GM21825 (cell line): ENCODE measurements at regions not wholly inside any gene's neighbourhood (a gene's known extent, or its start where the extent isn't known, plus 50 kb on each side); places are given as distances from the start of the nearest gene placed in this dataset.

Experiments used
- ATAC-seq: cut with Tn5 transposase; IDR thresholded peaks from one replicate; pipeline ENCODE4 v1.9.1; 2021; ENCODE audit warnings: mild to moderate bottlenecking, moderate library complexity; ENCODE audit not compliant: unreplicated experiment

- no peak for ATAC-seq
These were observed 103.3 kb upstream of the IGFBP3 start for GRCh38 chr7:46024263-46024916.

DNA sequence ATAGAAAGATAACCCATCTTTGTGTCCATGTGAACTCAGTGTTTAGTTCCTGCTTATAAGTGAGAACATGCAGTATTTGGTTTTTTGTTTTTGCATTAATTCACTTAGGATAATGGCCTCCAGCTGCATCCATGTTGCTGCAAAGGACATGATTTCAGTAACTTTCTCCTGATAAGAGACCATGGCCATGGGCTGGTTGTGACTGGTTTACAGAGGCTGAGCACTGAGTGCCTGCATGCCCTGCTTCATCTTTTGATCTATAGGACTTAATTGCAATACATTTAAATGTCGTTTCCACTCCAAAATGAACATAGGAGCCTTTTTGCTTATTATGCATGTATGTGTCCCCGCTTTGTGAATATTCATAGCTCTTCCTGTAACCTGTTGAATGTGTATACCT is 101.3 kb upstream of the IGFBP3 start:
- no peak for ATAC-seq

GRCh38 chr7:46015107-46015868 is 94.2 kb upstream of the IGFBP3 start:
- ATAC-seq: no peak

GRCh38 chr7:46011501-46011900 is 90.4 kb upstream of the IGFBP3 start:
- ATAC-seq: no peak

GRCh38 chr7:46011059-46011458 is 90.0 kb upstream of the IGFBP3 start:
- ATAC-seq: no peak

DNA sequence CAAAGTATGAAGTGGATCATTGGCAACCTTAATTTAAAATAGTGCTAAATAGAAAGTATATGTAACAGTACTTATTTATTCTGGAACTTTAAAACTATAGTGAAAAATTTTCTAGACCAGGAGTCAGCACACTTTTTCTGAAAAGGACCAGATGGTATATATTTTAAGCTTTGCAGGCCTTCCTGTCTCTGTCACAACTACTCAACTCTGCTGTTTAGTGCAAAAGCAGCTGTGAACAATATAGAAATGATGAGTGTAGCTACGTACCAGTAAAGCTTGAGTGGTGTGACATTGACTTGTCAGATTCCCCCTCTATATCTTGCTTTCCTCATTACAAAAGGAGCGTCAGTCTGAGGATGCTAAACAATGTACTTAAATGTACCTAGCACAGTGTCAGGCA is 88.1 kb upstream of the IGFBP3 start:
- ATAC-seq: no peak

DNA sequence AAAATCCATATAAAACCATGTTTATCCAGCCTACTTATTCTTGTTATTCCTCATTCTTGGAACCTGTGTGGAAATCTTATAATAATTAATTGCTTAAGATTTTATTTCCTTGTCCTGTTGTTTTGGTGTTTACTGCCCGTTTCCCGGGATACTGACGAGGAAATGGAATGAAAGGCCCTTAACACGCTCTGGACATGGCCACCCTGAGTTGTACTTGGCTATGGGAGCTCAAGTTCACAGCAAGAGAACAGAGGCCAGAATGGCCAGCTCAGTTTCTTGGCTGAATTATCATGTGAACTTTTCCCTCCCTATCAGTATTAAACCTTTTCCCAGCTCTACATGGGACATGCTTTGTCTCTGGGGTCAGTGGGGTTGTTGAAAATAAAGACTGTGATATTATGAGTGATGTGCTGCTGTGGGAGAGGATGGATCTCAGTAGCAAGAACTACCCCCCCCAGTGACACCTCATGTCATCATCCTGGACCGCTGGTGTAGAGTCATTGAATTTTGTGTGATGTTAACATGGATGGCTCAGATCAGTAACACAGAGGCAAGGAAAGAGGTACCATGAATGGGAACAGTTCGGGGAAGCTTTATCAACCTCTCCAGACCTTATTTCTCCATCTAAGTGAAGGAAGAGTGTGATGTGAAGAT is 87.0 kb upstream of the IGFBP3 start:
- no peak for ATAC-seq

GRCh38 chr7:46007194-46007593 is 86.1 kb upstream of the IGFBP3 start:
- no peak for ATAC-seq

- no peak for ATAC-seq
These were observed 85.7 kb upstream of the IGFBP3 start for GRCh38 chr7:46006723-46007122.

DNA sequence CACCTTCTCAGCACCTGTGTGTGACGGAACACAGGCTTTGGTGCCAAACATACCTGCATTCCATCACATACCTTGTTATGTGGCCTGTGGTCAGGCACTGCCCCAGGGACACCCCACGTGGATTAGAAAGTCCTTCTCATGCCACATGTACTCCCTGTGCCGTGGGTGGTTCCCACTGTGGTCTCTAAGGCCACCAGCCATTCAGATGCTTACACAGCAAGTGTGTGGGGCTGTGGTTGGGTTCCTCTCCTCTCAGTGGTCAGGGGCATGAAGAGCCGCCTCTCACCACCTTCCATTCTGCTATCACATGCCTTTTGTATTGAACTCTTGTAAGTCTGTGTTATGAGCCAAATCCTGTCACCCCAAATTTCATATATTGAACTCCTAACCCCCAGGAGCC is 85.1 kb upstream of the IGFBP3 start:
- ATAC-seq: no peak

DNA sequence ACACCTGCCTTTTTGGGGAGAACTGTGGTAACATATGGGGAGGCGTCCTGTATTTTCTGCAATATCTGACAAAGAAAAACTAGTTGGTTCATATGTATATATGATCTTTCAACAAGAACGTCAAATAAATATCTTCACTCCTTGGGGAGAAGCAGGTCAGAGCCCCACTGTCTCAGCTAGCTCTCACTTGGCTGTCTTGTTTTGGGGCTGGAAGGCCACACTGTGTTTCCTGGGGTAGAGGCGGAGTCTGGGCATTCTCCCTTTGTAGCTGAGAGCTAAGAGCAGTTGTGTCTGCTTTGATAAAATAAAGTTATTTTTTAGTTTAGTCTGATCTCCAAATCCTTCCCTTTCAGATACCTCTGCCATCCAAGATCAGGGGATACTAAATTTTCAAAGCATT is 83.9 kb upstream of the IGFBP3 start:
- ATAC-seq: no peak

GRCh38 chr7:46003896-46004875 is 83.1 kb upstream of the IGFBP3 start:
- no peak for ATAC-seq

- ATAC-seq: no peak
These were observed 82.1 kb upstream of the IGFBP3 start for GRCh38 chr7:46003161-46003560.

DNA sequence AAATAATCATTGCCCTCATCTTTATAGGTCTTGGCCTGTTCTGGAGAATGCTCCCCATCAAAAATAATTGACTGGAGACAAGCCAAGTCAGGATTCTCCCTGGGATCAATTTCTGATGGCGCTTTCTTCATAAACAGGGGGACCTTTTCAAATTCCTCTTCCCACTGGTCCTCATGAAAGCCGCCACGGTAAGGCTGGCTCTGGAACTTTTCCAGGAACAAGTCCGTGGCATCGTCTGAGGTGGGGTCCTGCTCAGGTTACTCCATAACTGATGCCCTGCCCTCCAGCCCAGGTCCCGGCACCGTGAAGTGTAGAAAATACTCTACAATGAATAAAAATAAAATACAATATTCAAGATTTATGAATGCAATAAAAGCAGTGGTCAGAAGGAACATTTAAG is 79.4 kb upstream of the IGFBP3 start:
- no peak for ATAC-seq

GRCh38 chr7:45999541-45999940 is 78.5 kb upstream of the IGFBP3 start:
- no peak for ATAC-seq

GRCh38 chr7:45998506-45998905 is 77.4 kb upstream of the IGFBP3 start:
- no peak for ATAC-seq

DNA sequence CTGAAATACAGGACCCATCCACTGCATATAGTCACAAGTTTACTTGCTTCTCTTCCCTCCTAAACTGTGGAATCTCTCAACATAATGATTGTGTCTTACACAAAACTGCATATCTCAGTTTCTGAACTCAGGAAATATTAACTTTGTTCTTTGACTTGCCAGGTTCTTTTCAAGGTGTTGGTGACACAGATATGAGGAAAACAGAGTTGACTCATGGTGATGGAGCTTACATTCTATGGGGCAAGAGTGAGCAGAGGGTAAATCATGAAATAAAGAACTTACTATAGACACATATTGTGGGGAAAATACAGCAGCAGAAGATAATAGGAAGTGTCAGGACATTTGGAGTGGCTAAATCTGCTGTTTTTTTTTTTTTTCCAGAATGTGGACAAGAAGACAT is 72.5 kb upstream of the IGFBP3 start:
- no peak for ATAC-seq

- ATAC-seq: no peak
These were observed 71.8 kb upstream of the IGFBP3 start for GRCh38 chr7:45992826-45993225.

DNA sequence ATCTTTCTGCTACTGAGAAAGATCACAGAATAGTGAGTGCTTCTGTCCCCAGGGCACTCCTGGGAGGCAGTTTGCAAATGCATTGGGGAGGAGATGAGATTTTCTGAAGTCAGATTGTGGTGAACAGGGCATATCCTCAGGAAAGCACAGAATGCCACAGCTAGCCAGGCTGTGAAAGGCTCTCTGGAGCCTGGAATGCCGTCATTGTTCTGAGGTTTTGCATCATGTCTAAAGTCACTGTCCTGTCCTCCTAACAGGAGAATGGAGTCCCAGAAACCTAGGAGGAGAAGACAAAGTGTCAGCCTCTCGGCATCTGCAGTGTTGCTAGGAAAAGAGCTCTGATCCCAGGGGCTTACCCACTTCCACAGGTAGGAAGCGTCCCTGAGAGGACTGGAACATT is 69.2 kb upstream of the IGFBP3 start:
- ATAC-seq: no peak

DNA sequence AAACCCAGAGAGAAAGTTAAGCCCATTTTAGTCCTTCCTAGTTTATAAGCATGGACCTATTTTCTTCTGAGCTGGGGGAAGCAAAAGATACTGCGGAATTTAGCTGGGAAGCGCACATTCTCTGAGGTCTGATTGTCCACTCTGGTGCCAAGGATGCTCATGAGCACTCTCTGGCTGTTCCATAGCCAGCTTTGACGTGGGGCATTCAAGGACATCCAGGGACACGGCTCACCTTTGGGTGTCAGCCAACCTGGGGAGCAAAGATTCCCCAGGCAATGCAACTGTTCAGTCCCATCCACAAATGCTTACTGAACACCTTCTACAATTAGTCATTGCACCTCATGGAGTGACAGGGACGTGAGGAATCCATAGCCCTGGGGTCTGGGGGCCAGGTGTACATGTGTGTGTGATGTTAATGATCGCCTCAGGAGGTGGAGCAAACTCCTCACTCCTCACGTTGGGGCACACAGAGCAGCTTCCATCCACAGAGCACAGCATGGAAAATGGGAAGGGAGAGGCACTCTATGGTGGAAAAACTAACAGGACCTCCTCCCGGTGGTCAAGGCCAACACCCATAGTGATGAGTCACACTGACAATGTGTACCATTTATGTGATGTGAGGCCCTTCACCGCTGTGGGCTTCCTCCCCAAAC is 67.5 kb upstream of the IGFBP3 start:
- no peak for ATAC-seq
